Mesendoderm (in vitro differentiated cells): ENCODE measurements at regions not wholly inside any gene's neighbourhood (a gene's known extent, or its start where the extent isn't known, plus 50 kb on each side); places are given as distances from the start of the nearest gene placed in this dataset.
A peak's percentile ranks its signal among the peaks of the same experiment; 100 is the strongest.

Experiments used
- DNase-seq: peaks from one replicate; pipeline ENCODE4 v3.0.0; 2013
- H2AK5ac ChIP-seq: 2 replicates; pipeline ENCODE4 v1.6.1; 2013; ENCODE audit warnings: low read length, inconsistent platforms
- H2BK120ac ChIP-seq: 2 replicates; pipeline ENCODE4 v1.6.1; 2013; ENCODE audit warnings: low read depth, mild to moderate bottlenecking, low read length, moderate library complexity, mixed read lengths
- H2BK15ac ChIP-seq: replicated peaks from 2 replicates; pipeline ENCODE4 v1.6.1; 2013; ENCODE audit warnings: low read depth, mild to moderate bottlenecking, moderate library complexity
- H2BK5ac ChIP-seq: 2 replicates; pipeline ENCODE4 v1.6.1; 2013; ENCODE audit warnings: low read length, inconsistent platforms
- H3K18ac ChIP-seq: 2 replicates; pipeline ENCODE4 v1.6.1; 2013; ENCODE audit warnings: mild to moderate bottlenecking, low read length, mixed read lengths
- H3K23ac ChIP-seq: one replicate; pipeline ENCODE4 v1.6.1; 2013; ENCODE audit warnings: low read length
- H3K27ac ChIP-seq: 2 replicates; pipeline ENCODE4 v1.5.1; 2013; ENCODE audit warnings: low read depth, mild to moderate bottlenecking, inconsistent platforms, low read length, moderate library complexity
- H3K27me3 ChIP-seq: 2 replicates; pipeline ENCODE4 v1.6.1; 2013; ENCODE audit warnings: low read length, control low read depth, mild to moderate bottlenecking, inconsistent platforms; ENCODE audit not compliant: insufficient read depth, poor library complexity
- H3K36me3 ChIP-seq: 2 replicates; pipeline ENCODE4 v1.6.1; 2013; ENCODE audit warnings: low read length, inconsistent platforms; ENCODE audit not compliant: control insufficient read depth, insufficient read depth
- H3K4ac ChIP-seq: one replicate; pipeline ENCODE4 v1.6.1; 2013; ENCODE audit warnings: low read depth, mild to moderate bottlenecking, low read length, moderate library complexity
- H3K4me1 ChIP-seq: 2 replicates; pipeline ENCODE4 v1.6.1; 2013; ENCODE audit warnings: low read depth, low read length, inconsistent platforms; ENCODE audit not compliant: control insufficient read depth
- H3K4me2 ChIP-seq: 2 replicates; pipeline ENCODE4 v1.6.1; 2013; ENCODE audit warnings: low read length
- H3K4me3 ChIP-seq: 2 replicates; pipeline ENCODE4 v1.5.1; 2013; ENCODE audit warnings: mild to moderate bottlenecking, low read length
- H3K56ac ChIP-seq: one replicate; pipeline ENCODE4 v1.6.1; 2013; ENCODE audit warnings: low read length
- H3K79me1 ChIP-seq: 2 replicates; pipeline ENCODE4 v1.6.1; 2013; ENCODE audit warnings: low read length, inconsistent platforms
- H3K79me2 ChIP-seq: 2 replicates; pipeline ENCODE4 v1.6.1; 2013; ENCODE audit warnings: mild to moderate bottlenecking, low read length; ENCODE audit not compliant: control insufficient read depth, insufficient read depth
- H3K9ac ChIP-seq: 2 replicates; pipeline ENCODE4 v1.6.1; 2013; ENCODE audit warnings: low read length, inconsistent platforms
- H4K5ac ChIP-seq: one replicate; pipeline ENCODE4 v1.6.1; 2013; ENCODE audit warnings: low read length
- H4K8ac ChIP-seq: one replicate; pipeline ENCODE4 v1.6.1; 2013; ENCODE audit warnings: low read depth, mild to moderate bottlenecking, control low read depth, low read length, moderate library complexity
- WGBS: extraction: QIAGEN DNeasy Blood & Tissue Kit; methylation state at CpG from one replicate; pipeline ENCODE4 v1.1.7; 2013; ENCODE audit warnings: low lambda C conversion rate, missing lambda C conversion rate; ENCODE audit not compliant: insufficient coverage; ENCODE audit errors: extremely low coverage; 5-methylcytosine and 5-hydroxymethylcytosine counted together

- Histone ChIP-seq H2BK15ac (no peak overlapping the region), H4K8ac (no peak overlapping the region), H3K36me3 (no peaks in the 10 kb centered on the region), H3K4me2 (no peak overlapping the region), H2AK5ac (no peak overlapping the region), H3K9ac (no peak overlapping the region), H3K27me3 (no peaks in the 10 kb centered on the region), H4K5ac (no peak overlapping the region), H3K4me1 (no peaks in the 10 kb centered on the region), H3K27ac (no peak overlapping the region), H2BK120ac (no peak overlapping the region), H3K79me1 (no peaks in the 10 kb centered on the region), H3K4ac (no peak overlapping the region), H3K23ac (no peak overlapping the region), H2BK5ac (no peak overlapping the region), H3K79me2 (no peaks in the 10 kb centered on the region), H3K56ac (no peak overlapping the region), H3K18ac (no peak overlapping the region), H3K4me3 (no peak overlapping the region)
- DNase-seq = no peak
- no CpG with 5 or more reads among the region's 3 CpGs for WGBS
Measured at GRCh38 chr6:4243237-4243636, 107.9 kb upstream of the ECI2 start.

- H3K27me3 ChIP-seq = no peaks in the 10 kb centered on the region
- H3K23ac ChIP-seq = no peak overlapping the region
- no peak overlapping the region for H3K4me3 ChIP-seq
Measured at GRCh38 chr6:4242601-4243000, 107.2 kb upstream of the ECI2 start.

GRCh38 chr6:4240148-4240547, 104.8 kb upstream of the ECI2 start:
- no peak overlapping the region for H3K23ac ChIP-seq
- H2BK5ac ChIP-seq = no peak overlapping the region
- H4K5ac ChIP-seq = no peak overlapping the region
- H3K18ac ChIP-seq = no peak overlapping the region
- no peak overlapping the region for H3K9ac ChIP-seq
- H3K4me3 ChIP-seq = no peak overlapping the region
- H2BK120ac ChIP-seq = no peak overlapping the region
- no peak for DNase-seq
- no peak overlapping the region for H3K4ac ChIP-seq
- no peak overlapping the region for H3K27ac ChIP-seq
- H4K8ac ChIP-seq = no peak overlapping the region
- WGBS = no CpG with 5 or more reads among the region's 2 CpGs
- no peaks in the 10 kb centered on the region for H3K27me3 ChIP-seq
- no peak overlapping the region for H3K4me2 ChIP-seq
- no peaks in the 10 kb centered on the region for H3K4me1 ChIP-seq
- H3K56ac ChIP-seq = no peak overlapping the region
- no peak overlapping the region for H2AK5ac ChIP-seq
- H3K79me2 ChIP-seq = no peaks in the 10 kb centered on the region
- H2BK15ac ChIP-seq = no peak overlapping the region
- H3K36me3 ChIP-seq = no peaks in the 10 kb centered on the region
- no peaks in the 10 kb centered on the region for H3K79me1 ChIP-seq

More at GRCh38 chr6:4242601-4243000, 107.2 kb upstream of the ECI2 start:
- Histone ChIP-seq H2AK5ac (no peak overlapping the region), H2BK5ac (no peak overlapping the region), H4K8ac (no peak overlapping the region), H3K9ac (no peak overlapping the region), H3K4ac (no peak overlapping the region), H3K56ac (no peak overlapping the region), H3K4me2 (no peak overlapping the region), H4K5ac (no peak overlapping the region), H3K79me2 (no peaks in the 10 kb centered on the region), H3K36me3 (no peaks in the 10 kb centered on the region), H3K18ac (no peak overlapping the region), H3K27ac (no peak overlapping the region), H3K79me1 (no peaks in the 10 kb centered on the region), H2BK15ac (no peak overlapping the region), H3K4me1 (no peaks in the 10 kb centered on the region), H2BK120ac (no peak overlapping the region)
- WGBS = no CpG with 5 or more reads among the region's 4 CpGs
- no peak for DNase-seq

GRCh38 chr6:4225161-4225872, 89.9 kb upstream of the ECI2 start:
- Histone ChIP-seq H3K4me2 (no peak overlapping the region), H3K4me3 (no peak overlapping the region), H3K56ac (no peak overlapping the region), H4K8ac (no peak overlapping the region), H2BK120ac (no peak overlapping the region), H3K9ac (no peak overlapping the region), H2AK5ac (no peak overlapping the region), H3K79me1 (no peaks in the 10 kb centered on the region), H2BK5ac (no peak overlapping the region), H3K79me2 (no peaks in the 10 kb centered on the region), H3K36me3 (no peaks in the 10 kb centered on the region), H3K18ac (no peak overlapping the region), H3K27ac (no peak overlapping the region), H3K27me3 (no peaks in the 10 kb centered on the region), H4K5ac (no peak overlapping the region), H3K4me1 (no peaks in the 10 kb centered on the region), H2BK15ac (no peak overlapping the region), H3K4ac (no peak overlapping the region), H3K23ac (no peak overlapping the region)
- WGBS = no CpG with 5 or more reads among the region's 9 CpGs
- peak; percentile 14 for DNase-seq

GRCh38 chr6:4224067-4224978, 88.9 kb upstream of the ECI2 start:
- no peaks in the 10 kb centered on the region for H3K4me1 ChIP-seq

More at GRCh38 chr6:4224067-4224978, 88.9 kb upstream of the ECI2 start:
- peak; percentile 7 for DNase-seq
- no peak overlapping the region for H3K9ac ChIP-seq
- no peak overlapping the region for H4K8ac ChIP-seq
- no peak overlapping the region for H3K4me2 ChIP-seq
- H2BK120ac ChIP-seq = no peak overlapping the region
- no peak overlapping the region for H3K56ac ChIP-seq
- H3K4ac ChIP-seq = no peak overlapping the region
- H3K4me3 ChIP-seq = no peak overlapping the region
- H4K5ac ChIP-seq = no peak overlapping the region
- no peak overlapping the region for H3K18ac ChIP-seq
- no peaks in the 10 kb centered on the region for H3K79me1 ChIP-seq
- no peaks in the 10 kb centered on the region for H3K36me3 ChIP-seq
- H3K23ac ChIP-seq = no peak overlapping the region
- no peak overlapping the region for H2BK5ac ChIP-seq
- no peak overlapping the region for H2BK15ac ChIP-seq
- H3K27me3 ChIP-seq = no peaks in the 10 kb centered on the region
- no peak overlapping the region for H2AK5ac ChIP-seq
- no CpG with 5 or more reads among the region's 9 CpGs for WGBS
- H3K27ac ChIP-seq = no peak overlapping the region
- no peaks in the 10 kb centered on the region for H3K79me2 ChIP-seq
